DND-41 (cell line): ENCODE measurements at regions not wholly inside any gene's neighbourhood (a gene's known extent, or its start where the extent isn't known, plus 50 kb on each side); places are given as distances from the start of the nearest gene placed in this dataset.

Experiments
- ATAC-seq: fragments of 200-7000 bp; cut with Tn5 transposase; 3 replicates; pipeline ENCODE4 v1.9.1; 2021; ENCODE audit warnings: low read depth; ENCODE audit not compliant: insufficient read depth
- DNase-seq: peaks from one replicate; pipeline ENCODE4 v3.0.0-alpha.2; 2020
- H2AFZ ChIP-seq: 2 replicates; pipeline ENCODE4 v1.6.0; 2012; ENCODE audit warnings: low read depth, low read length
- H3K27ac ChIP-seq: 2 replicates; pipeline ENCODE4 v1.5.1; 2012; ENCODE audit warnings: low read length, inconsistent platforms
- H3K27me3 ChIP-seq: fragments of 200-600 bp; sonication (generic); 2 replicates; pipeline ENCODE4 v1.6.0; 2012; ENCODE audit warnings: low read length, mild to moderate bottlenecking, inconsistent platforms; ENCODE audit not compliant: insufficient read depth, poor library complexity
- H3K36me3 ChIP-seq: 2 replicates; pipeline ENCODE4 v1.5.1; 2012; ENCODE audit warnings: low read length, inconsistent platforms; ENCODE audit not compliant: insufficient read depth
- H3K4me1 ChIP-seq: 2 replicates; pipeline ENCODE4 v1.5.1; 2012; ENCODE audit warnings: mild to moderate bottlenecking, low read length; ENCODE audit not compliant: insufficient read depth
- H3K4me2 ChIP-seq: 2 replicates; pipeline ENCODE4 v1.6.0; 2012; ENCODE audit warnings: mild to moderate bottlenecking, moderate library complexity, low read length, inconsistent platforms; ENCODE audit not compliant: insufficient read depth
- H3K4me3 ChIP-seq, 2 experiments: fragments of 200-600 bp in 1 of 2; shearing (Covaris generic) in 1 of 2; 2 replicates each; pipeline ENCODE4 v1.5.1; 2012 to 2016; ENCODE audit warnings: inconsistent platforms in 2 of 2, low read length in 2 of 2, mild to moderate bottlenecking in 2 of 2, low read depth in 1 of 2, moderate library complexity in 1 of 2
- H3K79me2 ChIP-seq: 2 replicates; pipeline ENCODE4 v1.6.0; 2012; ENCODE audit warnings: low read length, inconsistent platforms; ENCODE audit not compliant: insufficient read depth
- H3K9ac ChIP-seq: 2 replicates; pipeline ENCODE4 v1.6.0; 2012; ENCODE audit warnings: low read depth, mild to moderate bottlenecking, inconsistent platforms, low read length, moderate library complexity
- H3K9me3 ChIP-seq: 2 replicates; pipeline ENCODE4 v1.5.1; 2012; ENCODE audit warnings: low read length, moderate library complexity, mild to moderate bottlenecking, inconsistent platforms; ENCODE audit not compliant: insufficient read depth, severe bottlenecking
- H4K20me1 ChIP-seq: 2 replicates; pipeline ENCODE4 v1.6.0; 2012; ENCODE audit warnings: low read length; ENCODE audit not compliant: insufficient read depth
- CTCF ChIP-seq: IDR thresholded peaks from 2 replicates; pipeline ENCODE4 v1.5.1; 2012; ENCODE audit warnings: borderline replicate concordance, low read length, moderate library complexity, mild to moderate bottlenecking; ENCODE audit not compliant: poor library complexity, severe bottlenecking; ENCODE audit errors: extremely low read depth
- EZH2 ChIP-seq: IDR thresholded peaks from 3 replicates; pipeline ENCODE4 v1.6.1; 2012; ENCODE audit warnings: borderline replicate concordance, low read depth, mild to moderate bottlenecking, moderate library complexity, low read length, inconsistent platforms; ENCODE audit not compliant: severe bottlenecking

- no peaks in the 10 kb centered on the region for H3K4me1 ChIP-seq
- no peaks in the 10 kb centered on the region for H3K79me2 ChIP-seq
- no peaks in the 10 kb centered on the region for H3K27me3 ChIP-seq
- no peak overlapping the region for H2AFZ ChIP-seq
- ATAC-seq (no peak), DNase-seq (no peak)
- H3K36me3 ChIP-seq: no peaks in the 10 kb centered on the region
- H3K9ac ChIP-seq: no peak overlapping the region
- TF ChIP-seq EZH2: no peak
- no peak overlapping the region for H3K27ac ChIP-seq
- H4K20me1 ChIP-seq: no peaks in the 10 kb centered on the region
- H3K4me3 ChIP-seq: no peak overlapping the region
- no peak overlapping the region for H3K4me2 ChIP-seq
- no peaks in the 10 kb centered on the region for H3K9me3 ChIP-seq
Observed at GRCh38 chr7:47038621-47039020, 543.3 kb downstream of the TNS3 start.

DNA sequence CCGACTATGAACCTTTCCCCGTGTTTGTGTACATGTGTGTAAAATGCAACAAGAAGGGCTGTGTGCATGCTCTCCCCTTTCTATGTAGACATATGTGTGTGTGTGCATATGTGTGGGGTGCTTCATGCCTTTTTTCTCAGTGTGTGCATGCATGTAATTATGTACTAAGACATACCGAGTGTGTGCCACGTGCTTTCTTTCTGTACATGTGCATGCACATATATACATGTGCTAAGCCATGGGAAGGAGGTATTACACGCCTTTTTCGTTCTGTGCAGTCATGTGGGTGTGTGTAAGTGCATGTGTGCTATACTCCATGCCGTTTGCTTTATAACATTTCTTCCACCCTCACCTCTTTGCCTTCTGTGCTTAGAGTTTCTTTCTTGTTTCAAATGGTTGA lies 544.3 kb downstream of the TNS3 start:
- TF ChIP-seq CTCF: no peak
- TF ChIP-seq EZH2: no peak
- Histone ChIP-seq H3K4me1 (no peaks in the 10 kb centered on the region), H2AFZ (no peak overlapping the region), H3K27me3 (no peaks in the 10 kb centered on the region), H3K27ac (no peak overlapping the region), H3K4me3 (no peak overlapping the region), H3K79me2 (no peaks in the 10 kb centered on the region), H3K4me2 (no peak overlapping the region), H3K36me3 (no peaks in the 10 kb centered on the region), H4K20me1 (no peaks in the 10 kb centered on the region), H3K9me3 (no peaks in the 10 kb centered on the region), H3K9ac (no peak overlapping the region)
- ATAC-seq (no peak), DNase-seq (no peak)

DNA sequence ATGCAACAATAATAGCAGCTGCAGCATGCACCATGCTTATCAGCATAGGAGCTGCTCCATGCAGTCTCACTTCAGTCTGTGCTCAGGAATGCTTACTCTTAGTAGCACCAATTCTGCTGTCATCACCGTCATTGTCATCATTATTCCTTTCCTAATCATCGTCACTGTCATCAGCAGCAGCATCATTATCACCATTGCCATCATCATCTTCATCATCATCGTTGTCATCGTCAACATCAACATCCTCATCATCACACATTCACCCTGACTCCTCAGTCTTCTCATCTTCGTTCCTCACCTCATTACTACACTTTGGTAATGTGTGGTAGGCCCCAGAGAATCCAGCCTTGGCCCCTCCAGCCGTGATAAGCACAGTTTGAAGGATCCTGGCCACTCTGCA lies 545.0 kb downstream of the TNS3 start:
- Histone ChIP-seq H3K27ac (no peak overlapping the region), H3K27me3 (no peaks in the 10 kb centered on the region), H3K9me3 (no peaks in the 10 kb centered on the region), H3K4me1 (no peaks in the 10 kb centered on the region), H3K4me3 (no peak overlapping the region), H3K4me2 (no peak overlapping the region), H3K79me2 (no peaks in the 10 kb centered on the region), H4K20me1 (no peaks in the 10 kb centered on the region), H3K9ac (no peak overlapping the region), H3K36me3 (no peaks in the 10 kb centered on the region), H2AFZ (no peak overlapping the region)
- ATAC-seq: no peak
- DNase-seq: no peak
- TF ChIP-seq EZH2: no peak
- no peak for TF ChIP-seq CTCF

- Histone ChIP-seq H3K9ac (no peak overlapping the region), H3K27me3 (no peaks in the 10 kb centered on the region), H3K79me2 (no peaks in the 10 kb centered on the region), H3K4me1 (no peaks in the 10 kb centered on the region), H3K9me3 (no peaks in the 10 kb centered on the region), H3K4me3 (no peak overlapping the region), H4K20me1 (no peaks in the 10 kb centered on the region), H2AFZ (no peak overlapping the region), H3K27ac (no peak overlapping the region), H3K36me3 (no peaks in the 10 kb centered on the region), H3K4me2 (no peak overlapping the region)
- DNase-seq (no peak), ATAC-seq (no peak)
- TF ChIP-seq CTCF: no peak
Observed at GRCh38 chr7:47035522-47035921, 546.4 kb downstream of the TNS3 start.
